SIG-M5 treated with dmso at 0.1 percent for 504 hours (cell line): ENCODE measurements at regions not wholly inside any gene's neighbourhood (a gene's known extent, or its start where the extent isn't known, plus 50 kb on each side); places are given as distances from the start of the nearest gene placed in this dataset.
"Not testable (repeated sequence)": the region's sequence is repeated elsewhere in the genome, so short reads cannot be mapped to it uniquely, and the experiment has no call there.

Source experiments
- DNase-seq: peaks from one replicate; lab custom pipeline; 2025; ENCODE audit not compliant: unreplicated experiment; lab: John Stamatoyannopoulos, UW

DNA sequence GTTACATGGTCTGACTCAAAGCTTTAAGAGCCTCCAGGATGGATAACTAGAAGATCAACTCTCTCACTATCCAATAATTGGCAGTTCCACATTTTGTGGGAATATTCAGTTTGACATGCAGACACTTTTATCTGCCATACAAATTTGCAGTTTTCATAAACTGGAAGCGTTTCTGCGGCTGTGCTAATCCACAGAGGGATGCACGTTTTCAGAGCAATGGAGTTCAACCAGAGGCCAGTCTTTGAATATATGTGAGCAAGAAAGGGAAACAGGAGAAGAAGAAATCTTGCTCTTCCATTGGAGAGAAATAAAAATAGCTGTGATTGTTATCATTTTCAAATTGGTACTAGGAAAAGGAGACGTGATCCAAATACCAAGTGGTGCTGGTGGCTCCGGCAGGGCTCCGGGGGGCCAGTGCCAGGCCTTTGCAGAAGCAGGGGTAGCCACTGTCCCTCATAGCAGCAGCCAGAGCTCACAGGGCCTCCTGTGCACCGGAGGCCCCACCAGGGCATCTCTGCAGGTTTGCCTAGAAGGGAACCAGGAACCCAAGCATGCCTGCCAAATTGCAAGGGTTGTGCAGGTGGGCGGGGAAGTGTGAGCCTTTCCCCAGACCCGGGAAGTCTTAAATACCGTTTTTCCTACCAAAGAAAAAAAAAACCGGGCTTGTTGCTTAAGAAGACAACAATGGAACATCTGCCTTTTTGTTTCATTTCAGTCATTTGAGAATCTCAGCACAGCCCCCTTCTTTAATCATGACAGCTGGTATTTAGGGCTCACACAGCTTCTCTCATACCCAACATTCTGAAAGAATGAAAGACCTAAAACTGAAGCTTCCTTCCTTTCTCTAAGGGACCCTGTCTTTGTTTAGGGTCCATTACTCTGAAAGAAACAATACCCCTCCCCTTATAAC, 791.1 kb upstream of the SOX11 start:
- no peak for DNase-seq

DNA sequence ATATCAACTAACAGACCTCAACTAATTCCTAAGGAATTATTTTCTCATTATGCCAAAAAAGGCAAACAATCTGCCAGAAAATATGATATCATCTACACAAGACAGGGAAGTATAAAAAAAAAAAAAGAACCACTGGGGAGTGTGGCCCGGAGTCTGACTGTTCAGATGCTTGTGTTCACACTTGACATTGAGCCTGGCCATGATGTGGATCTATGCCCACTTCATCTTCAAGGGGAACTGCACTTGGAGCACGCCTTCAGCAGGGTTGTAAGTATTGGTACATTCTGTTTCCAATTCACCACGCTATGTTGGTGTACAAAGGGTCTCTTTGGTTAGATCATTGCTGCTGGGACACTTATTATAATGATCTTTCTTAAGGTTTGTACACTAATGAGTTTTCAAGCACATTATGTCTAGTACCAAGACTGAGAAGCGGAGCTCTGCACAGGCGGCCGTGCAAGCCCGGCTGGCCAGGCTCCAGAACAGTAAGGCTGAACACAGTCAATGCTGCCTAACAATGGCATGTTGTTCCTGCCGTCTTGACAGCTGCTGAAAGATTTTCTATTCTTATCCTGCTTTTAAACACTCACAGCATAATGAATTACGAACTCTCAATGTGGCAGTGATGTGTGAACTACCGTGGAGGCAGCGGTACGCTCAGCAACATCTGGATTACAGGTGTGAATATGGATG, 788.4 kb upstream of the SOX11 start:
- no peak for DNase-seq

DNA sequence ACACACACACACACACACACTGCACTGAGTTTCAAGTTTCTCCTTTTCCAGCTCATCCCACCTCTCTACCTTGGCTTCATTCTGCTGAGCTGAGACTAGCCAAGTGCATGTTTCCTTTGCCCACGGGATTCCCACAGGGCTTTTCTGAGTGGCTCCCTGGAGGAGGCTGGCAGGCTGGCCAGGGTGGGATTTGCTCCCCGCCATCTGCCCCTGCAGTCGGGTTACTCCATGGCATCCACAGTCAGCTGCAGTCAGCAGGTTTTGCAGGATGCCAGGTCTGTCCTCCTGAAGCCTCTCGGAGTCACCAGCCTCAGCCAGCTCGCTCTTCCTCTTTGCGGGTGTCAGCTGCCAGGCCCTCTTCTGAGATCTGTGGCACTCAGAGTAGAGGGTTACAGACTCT, 783.7 kb upstream of the SOX11 start:
- DNase-seq, result no peak

DNA sequence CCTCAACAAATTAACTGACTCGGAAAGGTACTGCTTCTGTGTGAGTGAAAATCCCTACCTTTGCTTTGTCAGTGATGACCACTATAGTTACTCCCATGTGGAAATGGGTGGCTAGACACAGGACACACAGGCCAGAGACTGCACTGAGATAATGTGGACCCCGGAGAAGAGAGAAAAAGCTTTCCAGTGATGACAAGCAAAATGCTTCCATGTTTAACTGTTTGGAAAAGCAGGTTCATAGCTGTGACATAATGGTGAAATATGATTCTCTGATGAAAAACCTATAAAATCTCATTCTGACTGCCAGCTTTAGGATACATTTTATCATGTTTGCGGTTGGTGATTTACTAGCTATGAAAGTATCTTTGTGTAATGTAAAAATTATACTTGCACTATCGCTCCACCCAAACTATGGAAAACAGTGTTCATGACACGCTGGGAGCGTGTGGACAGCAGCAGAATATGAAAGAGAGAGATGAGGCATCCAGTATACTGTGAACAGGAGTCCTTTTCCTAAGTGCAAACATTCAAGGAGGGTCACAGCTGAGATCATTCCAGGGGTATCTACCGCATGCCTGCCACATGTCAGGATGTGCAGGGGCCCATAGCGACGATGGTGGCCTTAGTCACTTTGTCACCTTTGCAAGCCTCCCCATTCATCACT, 782.7 kb upstream of the SOX11 start:
- no peak for DNase-seq

DNA sequence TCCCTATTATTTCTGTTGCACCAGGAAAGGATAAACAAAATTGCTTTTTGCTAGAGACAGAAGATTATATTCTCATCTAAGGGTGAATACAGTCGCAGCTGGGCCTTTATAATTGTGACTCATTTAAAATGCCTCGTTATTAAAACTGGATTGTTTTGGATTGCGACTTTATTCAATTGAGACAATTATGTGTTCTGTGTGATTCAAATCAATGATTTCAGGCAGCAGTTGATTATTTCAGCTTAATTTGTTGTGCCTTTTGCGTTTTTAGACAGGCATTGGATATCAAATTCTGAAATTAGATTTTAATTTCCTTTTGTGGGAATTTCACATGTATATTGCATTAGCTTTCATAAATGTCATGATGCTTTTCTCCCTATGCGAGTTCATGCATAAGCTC, 778.1 kb upstream of the SOX11 start:
- DNase-seq, result no peak

DNA sequence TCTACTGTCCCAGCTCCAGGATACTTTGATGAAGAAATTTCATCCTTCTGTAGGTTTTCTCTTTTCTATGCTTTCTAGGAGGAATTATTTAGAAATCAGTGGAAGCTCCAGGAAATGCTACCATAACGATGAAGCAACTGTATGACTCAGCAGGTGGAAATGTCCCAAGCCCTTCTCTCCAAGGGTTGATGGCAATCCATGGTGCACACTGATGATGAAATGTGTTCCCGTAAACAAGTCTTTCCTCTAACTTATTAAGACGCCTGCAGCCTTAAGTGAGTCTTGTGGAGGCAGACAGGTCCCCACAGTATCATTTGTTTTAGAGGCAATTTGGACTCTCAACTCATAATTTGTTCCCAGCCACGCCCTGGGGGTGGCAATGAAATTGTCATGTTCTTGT, 777.6 kb upstream of the SOX11 start:
- no peak for DNase-seq

DNA sequence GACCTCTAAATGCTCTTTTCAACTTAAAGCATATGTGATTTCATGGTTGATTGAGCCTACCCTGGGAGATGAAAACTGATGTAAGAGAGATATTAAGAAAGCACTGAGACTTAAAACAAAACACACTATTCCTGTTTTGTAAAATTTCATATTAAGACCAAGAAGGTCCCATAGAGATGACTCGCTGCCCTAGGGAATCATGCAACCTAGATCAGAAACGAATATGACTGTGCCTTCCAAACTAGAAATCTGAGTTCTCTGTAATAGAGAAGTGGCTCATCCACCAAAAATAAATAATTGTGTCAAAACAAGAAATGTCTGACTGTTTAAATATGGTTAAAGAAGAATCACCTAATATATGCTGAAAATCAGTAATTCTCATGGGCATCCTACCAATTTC, 776.8 kb upstream of the SOX11 start:
- DNase-seq, result no peak

DNA sequence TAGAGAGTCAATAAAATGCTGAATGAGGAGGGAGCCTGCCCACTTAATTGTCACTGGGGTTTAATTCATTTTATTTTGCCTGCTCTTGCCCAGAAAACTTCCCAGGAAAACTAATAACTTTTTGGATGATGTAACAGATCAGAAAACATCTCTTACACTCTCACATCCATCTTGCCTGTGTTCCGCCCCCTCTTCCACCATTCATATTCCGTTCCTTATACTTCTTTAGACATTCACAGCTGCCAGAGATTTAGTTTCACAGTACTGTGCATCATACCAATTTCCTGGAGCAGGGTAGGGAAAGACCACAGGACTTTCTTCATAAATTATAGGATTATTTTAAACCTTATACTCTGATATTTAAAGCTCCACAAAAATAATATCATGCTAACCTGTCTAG, 776.1 kb upstream of the SOX11 start:
- no peak for DNase-seq

DNA sequence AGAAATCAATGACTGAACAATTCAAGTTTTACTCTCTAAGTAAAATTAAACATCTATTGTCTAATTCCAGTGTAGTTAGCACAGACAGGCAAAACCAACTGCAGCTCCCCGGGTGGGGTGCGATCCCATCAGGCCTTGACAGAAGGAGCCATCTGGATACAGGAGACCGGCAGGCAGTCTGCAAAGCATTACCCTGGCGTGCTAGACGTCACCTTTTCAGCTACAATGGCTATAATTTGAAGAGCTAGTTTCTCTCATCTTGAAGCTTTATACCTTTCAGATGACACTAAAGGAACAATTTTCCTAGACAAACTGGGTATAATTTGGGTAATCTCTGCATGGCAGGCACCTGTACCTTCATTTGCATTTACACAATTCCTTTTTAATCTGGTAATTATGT, 761.5 kb upstream of the SOX11 start:
- DNase-seq, result no peak

DNA sequence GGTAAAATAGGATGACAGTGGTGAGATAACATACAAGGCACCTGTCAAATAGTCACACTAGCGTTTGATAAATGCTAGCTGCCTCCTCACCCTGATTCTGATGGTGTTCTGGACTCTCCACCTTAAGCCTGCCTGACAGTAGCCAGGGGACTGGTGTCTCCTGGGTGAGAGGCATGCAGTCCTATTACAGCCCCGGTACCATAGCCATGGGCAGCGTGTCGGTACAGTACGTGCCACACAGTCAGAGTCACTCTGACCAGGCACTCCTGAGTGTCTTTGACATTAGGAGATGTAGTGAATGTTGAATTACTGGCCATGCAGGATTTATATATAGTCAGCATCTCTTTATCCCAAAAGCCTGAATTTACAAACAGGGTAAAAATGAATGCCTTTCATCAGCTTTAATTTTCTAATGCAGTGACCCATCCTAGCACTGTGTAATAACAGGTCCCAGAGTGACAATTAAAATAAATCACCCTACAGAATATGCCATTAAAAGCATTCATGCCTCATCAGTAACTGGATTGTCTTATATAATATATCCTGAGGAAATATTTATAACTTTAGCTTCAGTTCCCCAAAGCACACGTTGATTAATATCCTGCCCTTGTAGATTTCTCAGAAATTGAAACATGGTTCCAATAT, 760.3 kb upstream of the SOX11 start:
- DNase-seq, result no peak

DNA sequence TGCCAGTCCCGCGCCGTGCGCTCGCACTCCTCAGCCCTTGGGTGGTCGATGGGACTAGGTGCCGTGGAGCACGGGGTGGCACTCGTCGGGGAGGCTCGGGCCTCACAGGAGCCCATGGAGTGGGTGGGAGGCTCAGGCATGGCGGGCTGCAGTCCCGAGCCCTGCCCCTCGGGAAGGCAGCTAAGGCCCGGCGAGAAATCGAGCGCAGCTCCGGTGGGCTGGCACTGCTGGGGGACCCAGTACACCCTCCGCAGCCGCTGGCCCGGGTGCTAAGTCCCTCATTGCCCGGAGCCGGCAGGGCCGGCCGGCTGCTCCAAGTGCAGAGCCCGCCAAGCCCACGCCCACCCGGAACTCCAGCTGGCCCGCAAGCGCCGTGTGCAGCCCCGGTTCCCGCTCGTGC, 756.9 kb upstream of the SOX11 start:
- DNase-seq, result not testable (repeated sequence)

DNA sequence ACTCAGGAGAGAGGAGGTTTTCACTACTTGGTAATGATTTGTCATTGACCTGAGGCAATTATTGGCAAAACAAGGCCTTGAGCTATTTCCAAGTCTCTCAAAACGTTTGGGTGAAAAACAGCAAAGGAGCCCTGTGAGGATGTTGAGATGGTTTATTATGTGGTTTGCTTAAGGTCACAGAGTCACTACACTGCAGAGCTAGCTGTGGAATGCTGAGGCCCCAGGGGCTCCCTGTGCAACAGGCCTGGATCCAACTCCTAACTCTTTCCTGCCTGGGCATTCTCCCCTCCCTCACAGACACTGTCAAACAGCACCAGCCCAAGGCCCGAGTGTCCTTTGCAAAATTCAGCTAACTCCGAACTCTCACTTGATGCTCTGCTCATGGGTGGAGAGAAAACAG, 754.6 kb upstream of the SOX11 start:
- DNase-seq, result no peak

DNA sequence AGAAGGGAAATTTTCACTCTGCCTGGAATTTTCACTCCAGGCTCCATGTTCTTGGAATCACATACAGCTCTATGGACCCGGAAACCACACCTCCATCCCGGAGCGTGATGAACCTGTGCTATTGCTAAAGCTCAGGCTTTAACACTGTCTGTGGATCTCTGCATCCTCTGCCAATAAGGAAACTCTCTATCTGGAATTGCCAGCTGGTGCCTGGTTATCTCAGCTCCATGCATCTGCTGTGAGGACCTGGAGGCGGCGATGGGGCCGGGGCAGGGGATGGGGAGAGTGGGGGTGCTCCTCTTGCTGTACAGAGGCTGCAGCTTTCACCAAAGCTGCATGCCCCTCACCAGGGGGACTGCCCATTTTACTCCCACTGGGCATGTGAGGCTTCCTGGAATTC, 754.0 kb upstream of the SOX11 start:
- DNase-seq, result no peak

DNA sequence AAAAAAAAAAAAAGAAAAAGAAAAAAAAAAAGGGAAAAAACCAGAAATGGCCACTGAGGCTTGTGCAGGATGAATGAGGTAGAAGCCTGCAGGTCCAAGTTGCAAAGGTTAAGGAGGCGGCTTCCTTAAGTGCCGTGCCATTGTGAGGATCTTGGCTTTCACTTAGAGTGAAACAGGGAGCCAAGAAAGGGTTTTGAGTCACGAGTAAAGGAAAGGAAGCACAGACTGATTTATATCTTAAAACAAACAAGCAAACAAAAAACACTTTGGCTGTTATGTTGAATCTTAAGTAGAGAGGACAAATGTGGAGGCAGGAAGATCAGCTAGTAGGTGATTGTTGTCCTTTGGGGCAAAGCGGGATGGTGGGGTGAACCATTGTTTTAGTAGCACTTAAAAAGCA, 749.7 kb upstream of the SOX11 start:
- DNase-seq, result no peak

DNA sequence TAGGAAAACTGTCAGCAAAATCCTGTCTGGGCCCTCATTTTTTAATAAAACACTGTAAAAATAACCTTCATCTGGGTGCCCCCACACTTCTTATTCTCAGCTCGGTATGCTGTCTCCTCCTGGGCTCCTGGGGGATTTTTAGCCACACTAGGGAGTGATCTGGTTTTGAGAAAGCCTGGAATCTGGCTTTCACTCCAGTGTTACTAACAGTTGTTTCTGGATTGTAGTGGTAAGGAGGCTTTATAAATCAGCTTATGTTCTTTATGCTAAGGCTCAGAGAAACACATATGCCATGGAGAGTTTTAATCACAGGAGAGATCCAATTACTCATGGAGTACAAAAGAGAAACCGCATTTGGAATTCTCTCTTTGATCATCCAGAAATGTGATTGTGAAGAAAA, 744.3 kb upstream of the SOX11 start:
- DNase-seq, result no peak

DNA sequence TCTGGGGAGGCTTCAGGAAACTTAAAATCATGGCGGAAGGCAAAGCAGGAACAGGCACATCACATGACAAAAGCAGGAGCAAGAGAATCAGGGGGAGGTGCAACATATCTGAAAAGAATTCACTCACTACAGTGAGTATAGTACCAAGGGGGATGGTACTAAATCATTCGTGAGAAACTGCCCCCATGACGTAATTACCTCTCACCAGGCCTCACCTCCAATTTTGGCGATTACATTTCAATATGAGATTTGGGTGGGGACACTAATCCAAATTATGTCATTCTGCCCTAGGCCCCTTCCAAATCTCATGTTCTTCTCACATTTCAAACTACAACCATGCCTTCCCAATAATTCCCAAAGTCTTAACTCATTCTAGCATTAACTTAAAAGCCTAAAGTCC, 740.8 kb upstream of the SOX11 start:
- no peak for DNase-seq

DNA sequence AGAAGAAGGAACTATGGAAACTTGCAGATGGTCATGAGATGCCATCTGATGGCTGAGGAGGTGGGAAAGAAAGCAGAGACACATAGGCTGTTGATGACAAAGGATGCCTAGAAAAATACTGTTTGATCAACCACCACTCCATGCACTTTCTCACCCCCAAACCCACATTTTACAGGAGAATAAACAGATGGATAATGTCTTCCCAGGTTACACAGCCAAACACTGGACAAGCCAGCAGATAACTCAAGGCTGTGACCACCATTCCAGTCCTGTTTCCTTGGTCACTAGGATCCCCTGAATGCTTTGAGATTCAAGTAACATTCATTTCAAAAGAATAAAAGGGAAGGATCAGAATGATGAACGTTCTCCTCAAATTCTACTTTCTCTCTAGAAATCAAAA, 733.0 kb upstream of the SOX11 start:
- DNase-seq, result no peak

DNA sequence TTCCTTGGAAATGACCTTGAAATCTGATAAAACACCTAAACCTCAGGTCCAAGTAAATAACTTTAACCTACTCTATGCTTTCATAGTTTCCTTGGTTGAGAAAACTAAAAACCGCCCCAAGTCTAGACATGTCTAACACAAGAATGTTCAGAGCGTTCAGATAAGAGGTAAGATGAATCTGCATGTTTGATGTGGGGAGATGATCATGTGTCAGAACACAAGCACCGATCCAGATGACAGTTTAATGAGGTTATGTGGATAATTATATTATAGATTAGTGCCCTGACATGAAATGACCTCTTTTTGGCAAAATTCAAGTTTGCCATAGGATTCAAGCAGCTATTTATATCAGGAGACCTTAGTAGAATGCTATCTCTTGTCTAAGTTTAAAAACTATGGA, 729.8 kb upstream of the SOX11 start:
- no peak for DNase-seq

DNA sequence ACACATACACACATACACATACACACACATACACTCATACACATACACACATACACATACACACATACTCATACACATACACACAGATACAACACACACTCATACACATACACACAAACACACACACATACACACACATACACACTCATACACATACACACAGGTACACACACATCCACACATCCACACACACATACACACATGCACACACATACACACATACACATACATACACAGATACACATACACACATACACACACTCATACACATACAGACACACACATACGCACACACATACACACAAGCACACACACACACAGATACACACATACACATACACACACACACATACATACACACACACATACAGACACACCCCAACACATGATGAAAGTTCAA, 729.1 kb upstream of the SOX11 start:
- DNase-seq, result no peak

DNA sequence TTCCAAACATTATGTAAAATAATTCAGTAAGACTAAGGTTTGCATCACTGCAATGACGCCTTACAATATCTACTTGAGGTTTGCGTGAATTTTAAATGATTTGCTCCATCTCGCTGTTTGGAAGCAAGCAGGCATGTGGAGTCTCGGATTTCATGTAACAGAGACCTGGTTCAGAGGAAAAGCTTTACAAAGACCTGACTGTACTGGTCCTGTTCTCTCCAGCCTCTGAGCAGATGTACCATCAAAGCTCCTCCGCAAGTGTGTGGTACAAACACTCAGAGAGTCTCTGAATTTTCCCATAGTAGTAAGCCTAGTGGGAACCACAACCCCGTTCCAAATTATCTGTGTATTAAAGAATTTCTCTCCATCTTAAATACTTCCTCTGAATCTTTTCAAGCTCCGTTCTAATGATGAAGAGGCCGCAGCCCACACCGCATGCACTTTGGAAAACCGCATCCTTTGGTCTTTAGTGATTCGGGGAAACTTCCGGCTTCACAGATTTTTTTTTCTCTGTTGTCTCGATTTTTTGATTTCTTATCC, 728.1 kb upstream of the SOX11 start:
- DNase-seq, result no peak

DNA sequence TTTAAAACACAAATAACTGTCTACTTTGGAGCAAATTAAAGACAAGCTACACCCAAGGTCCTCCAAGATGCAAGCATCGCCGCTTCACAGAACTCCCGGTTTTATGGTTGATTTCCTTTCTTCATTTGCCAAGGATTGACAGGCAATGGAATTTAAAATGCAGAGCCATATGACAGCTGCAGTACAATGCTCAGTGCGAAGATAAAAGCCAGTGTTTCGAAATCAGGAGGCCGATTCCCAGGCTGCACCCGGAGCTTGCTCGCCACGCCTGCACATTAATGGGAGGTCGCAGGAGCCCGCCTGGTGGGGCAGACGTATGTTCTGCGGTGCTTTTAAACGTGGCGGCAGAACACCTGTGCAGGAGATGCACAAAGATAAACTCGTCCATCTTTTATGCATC, 727.6 kb upstream of the SOX11 start:
- DNase-seq, result no peak
